Mucosa of rectum (tissue), 2 donors: ENCODE measurements at regions not wholly inside any gene's neighbourhood (a gene's known extent, or its start where the extent isn't known, plus 50 kb on each side); places are given as distances from the start of the nearest gene placed in this dataset.
"Not testable (repeated sequence)": the region's sequence is repeated elsewhere in the genome, so short reads cannot be mapped to it uniquely, and the experiment has no call there.

Source experiments
- H3K27ac ChIP-seq, 2 donors: one replicate each; pipeline ENCODE4 v1.7.0; 2013; ENCODE audit warnings: inconsistent platforms in 2 of 2, low read depth in 2 of 2, low read length in 2 of 2
- H3K27me3 ChIP-seq, 2 donors: one replicate each; pipeline ENCODE4 v1.7.0; 2013; ENCODE audit warnings: low read length in 2 of 2; ENCODE audit not compliant: control insufficient read depth in 2 of 2, insufficient read depth in 2 of 2
- H3K36me3 ChIP-seq, 2 donors: one replicate each; pipeline ENCODE4 v1.7.0; 2013; ENCODE audit warnings: low read length in 2 of 2; ENCODE audit not compliant: control insufficient read depth in 2 of 2, insufficient read depth in 2 of 2
- H3K4me1 ChIP-seq, 2 donors: one replicate each; pipeline ENCODE4 v1.7.0; 2013; ENCODE audit warnings: low read length in 2 of 2, mild to moderate bottlenecking in 1 of 2; ENCODE audit not compliant: control insufficient read depth in 2 of 2, insufficient read depth in 2 of 2
- H3K4me3 ChIP-seq, 2 donors: one replicate each; pipeline ENCODE4 v1.7.0; 2013; ENCODE audit warnings: low read length in 2 of 2
- H3K9ac ChIP-seq, 2 donors: one replicate each; pipeline ENCODE4 v1.7.0; 2013; ENCODE audit warnings: low read length in 2 of 2, low read depth in 1 of 2, mild to moderate bottlenecking in 1 of 2
- H3K9me3 ChIP-seq, 2 donors: one replicate each; pipeline ENCODE4 v1.7.0; 2013; ENCODE audit warnings: low read length in 2 of 2; ENCODE audit not compliant: control insufficient read depth in 2 of 2
- donor health status: healthy.
- donor health status: Normal muscosa, but diverticular disease.

- not testable (repeated sequence) for H3K4me3 ChIP-seq, H3K9ac ChIP-seq, H3K27me3 ChIP-seq, H3K36me3 ChIP-seq, H3K4me1 ChIP-seq, H3K27ac ChIP-seq, H3K9me3 ChIP-seq
Measured at GRCh38 chr12:9543341-9543740, 64.4 kb downstream of the KLRB1 start.

DNA sequence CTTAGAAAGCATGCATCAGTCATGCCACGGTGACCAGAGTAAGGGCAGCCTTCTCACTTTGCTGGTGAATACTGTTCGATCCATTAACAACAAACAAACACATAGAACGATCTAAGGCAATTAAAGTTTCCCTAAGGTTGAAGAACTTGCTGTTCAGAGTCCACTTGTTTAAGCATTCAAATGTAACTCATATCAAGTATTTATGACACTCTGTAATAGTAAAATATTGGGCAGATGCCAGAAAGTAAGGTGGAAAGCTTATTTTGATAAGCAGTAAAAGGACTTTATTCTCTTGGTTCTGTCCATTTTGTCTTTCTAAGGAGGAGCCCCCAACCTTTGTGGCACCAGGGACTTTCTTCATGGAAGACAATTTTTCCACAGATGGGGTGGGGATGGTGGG, 64.9 kb downstream of the KLRB1 start:
- H3K36me3 ChIP-seq, H3K9ac ChIP-seq, H3K27me3 ChIP-seq, H3K27ac ChIP-seq, H3K9me3 ChIP-seq, H3K4me1 ChIP-seq, H3K4me3 ChIP-seq: not testable (repeated sequence)

- H3K36me3 ChIP-seq, H3K9me3 ChIP-seq, H3K27me3 ChIP-seq, H3K27ac ChIP-seq, H3K9ac ChIP-seq, H3K4me3 ChIP-seq, H3K4me1 ChIP-seq: not testable (repeated sequence)
Measured at GRCh38 chr12:9515925-9516324, 91.8 kb downstream of the KLRB1 start.

DNA sequence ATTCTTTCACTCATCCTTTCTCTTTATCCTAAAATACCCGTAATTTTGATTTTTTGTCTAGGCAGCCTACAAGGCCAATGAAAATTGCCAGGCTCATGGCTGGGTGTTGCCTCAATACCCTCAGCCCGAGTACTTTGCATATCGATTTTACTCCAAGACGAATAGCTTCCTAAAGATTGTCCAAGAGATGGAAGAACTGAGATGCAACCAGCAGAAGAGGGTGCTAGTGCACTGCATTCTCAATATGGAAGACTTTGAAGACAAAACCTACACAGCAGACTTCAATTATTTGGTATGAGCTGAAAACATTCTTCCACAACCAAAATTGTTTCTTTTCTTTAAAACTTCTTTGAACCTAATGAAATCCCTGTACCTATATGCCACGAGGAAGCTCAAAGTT, 95.0 kb downstream of the KLRB1 start:
- not testable (repeated sequence) for H3K4me3 ChIP-seq, H3K36me3 ChIP-seq, H3K9me3 ChIP-seq

DNA sequence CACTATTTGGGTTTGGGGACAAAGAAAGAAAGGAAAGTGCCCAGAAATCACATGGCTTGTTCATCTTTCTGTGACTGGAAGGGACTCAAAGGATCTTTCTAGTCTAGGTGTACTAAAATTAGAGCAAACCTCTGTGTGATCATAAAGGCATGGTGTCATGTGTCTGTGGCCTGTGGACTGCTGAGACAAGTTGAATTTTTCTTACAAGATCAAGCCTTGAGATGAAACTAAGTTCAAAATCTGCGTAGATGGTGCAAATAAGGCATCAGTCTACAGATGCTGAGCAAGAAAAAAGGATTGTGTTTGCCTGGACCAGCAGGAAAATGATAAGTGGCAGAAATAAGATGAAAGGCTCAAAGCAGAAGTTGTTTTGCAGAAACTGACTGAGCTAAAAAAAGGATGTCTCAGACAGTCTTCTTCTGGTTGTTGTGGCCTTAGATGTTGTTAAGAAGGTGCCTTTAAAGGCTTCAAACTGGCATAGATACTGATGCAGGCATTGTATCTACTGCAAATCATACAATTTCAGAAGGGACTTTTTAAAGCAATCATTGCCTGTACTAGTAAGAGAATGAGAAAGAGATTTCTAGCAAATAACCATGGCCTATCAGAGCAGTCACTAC, 97.2 kb downstream of the KLRB1 start:
- not testable (repeated sequence) for H3K9me3 ChIP-seq, H3K36me3 ChIP-seq, H3K27me3 ChIP-seq, H3K4me3 ChIP-seq, H3K4me1 ChIP-seq, H3K9ac ChIP-seq, H3K27ac ChIP-seq

More for the DNA sequence above, 95.0 kb downstream of the KLRB1 start:
- H3K27ac ChIP-seq, H3K27me3 ChIP-seq, H3K9ac ChIP-seq, H3K4me1 ChIP-seq: not testable (repeated sequence)

- no peak overlapping the region for H3K27ac ChIP-seq
Measured at GRCh38 chr12:9509464-9510161, 98.1 kb downstream of the KLRB1 start.

GRCh38 chr12:9506746-9507145, 101.0 kb downstream of the KLRB1 start:
- no peaks in the 10 kb centered on the region for H3K27me3 ChIP-seq
- H3K27ac ChIP-seq, result no peak overlapping the region
- no peaks in the 10 kb centered on the region for H3K36me3 ChIP-seq
- no peaks in the 10 kb centered on the region for H3K4me1 ChIP-seq
- no peak overlapping the region for H3K9ac ChIP-seq
- no peak overlapping the region for H3K4me3 ChIP-seq
- no peaks in the 10 kb centered on the region for H3K9me3 ChIP-seq

More at GRCh38 chr12:9509464-9510161, 98.1 kb downstream of the KLRB1 start:
- no peaks in the 10 kb centered on the region for H3K4me1 ChIP-seq
- H3K4me3 ChIP-seq, result no peak overlapping the region
- no peaks in the 10 kb centered on the region for H3K9me3 ChIP-seq
- no peak overlapping the region for H3K9ac ChIP-seq
- no peaks in the 10 kb centered on the region for H3K36me3 ChIP-seq
- H3K27me3 ChIP-seq, result no peaks in the 10 kb centered on the region

DNA sequence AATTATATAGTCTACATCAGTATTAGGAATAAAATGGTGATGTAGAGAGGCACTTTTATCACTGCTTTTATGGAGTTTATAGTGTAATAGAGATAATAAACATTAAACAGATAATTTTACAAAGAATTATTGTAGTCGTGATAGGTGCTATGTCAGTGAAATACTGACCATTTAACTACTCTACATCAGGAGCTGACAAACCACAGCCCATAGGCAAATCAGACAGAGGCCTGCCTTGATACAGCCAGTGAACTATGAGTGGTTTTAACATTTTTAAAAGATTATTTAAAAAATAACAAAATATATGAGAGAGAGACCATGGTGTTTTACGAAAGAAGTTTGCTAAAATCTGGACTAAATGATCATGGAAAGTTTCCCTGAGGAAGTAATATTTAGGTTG, 104.3 kb downstream of the KLRB1 start:
- not testable (repeated sequence) for H3K4me1 ChIP-seq, H3K4me3 ChIP-seq, H3K9ac ChIP-seq, H3K27me3 ChIP-seq, H3K27ac ChIP-seq, H3K36me3 ChIP-seq, H3K9me3 ChIP-seq

- not testable (repeated sequence) for H3K4me3 ChIP-seq, H3K4me1 ChIP-seq, H3K36me3 ChIP-seq, H3K27ac ChIP-seq, H3K27me3 ChIP-seq, H3K9ac ChIP-seq, H3K9me3 ChIP-seq
Measured at GRCh38 chr12:9502845-9503244, 104.9 kb downstream of the KLRB1 start.

GRCh38 chr12:9493325-9493724, 114.4 kb downstream of the KLRB1 start:
- H3K9me3 ChIP-seq, H3K36me3 ChIP-seq, H3K4me1 ChIP-seq, H3K9ac ChIP-seq, H3K4me3 ChIP-seq, H3K27me3 ChIP-seq, H3K27ac ChIP-seq: not testable (repeated sequence)
